HL-60 (cell line): ENCODE measurements at regions not wholly inside any gene's neighbourhood (a gene's known extent, or its start where the extent isn't known, plus 50 kb on each side); places are given as distances from the start of the nearest gene placed in this dataset.

Experiments
- POLR2AphosphoS5 ChIP-seq: IDR thresholded peaks from 2 replicates; pipeline ENCODE4 v1.6.1; 2012; ENCODE audit warnings: low read depth
- TF ChIP-seq, protein P1 (sequence below): IDR thresholded peaks from one replicate; pipeline ENCODE4 v1.5.1; 2011; ENCODE audit warnings: low read length, control low read depth, inconsistent platforms; ENCODE audit not compliant: insufficient read depth

DNA sequence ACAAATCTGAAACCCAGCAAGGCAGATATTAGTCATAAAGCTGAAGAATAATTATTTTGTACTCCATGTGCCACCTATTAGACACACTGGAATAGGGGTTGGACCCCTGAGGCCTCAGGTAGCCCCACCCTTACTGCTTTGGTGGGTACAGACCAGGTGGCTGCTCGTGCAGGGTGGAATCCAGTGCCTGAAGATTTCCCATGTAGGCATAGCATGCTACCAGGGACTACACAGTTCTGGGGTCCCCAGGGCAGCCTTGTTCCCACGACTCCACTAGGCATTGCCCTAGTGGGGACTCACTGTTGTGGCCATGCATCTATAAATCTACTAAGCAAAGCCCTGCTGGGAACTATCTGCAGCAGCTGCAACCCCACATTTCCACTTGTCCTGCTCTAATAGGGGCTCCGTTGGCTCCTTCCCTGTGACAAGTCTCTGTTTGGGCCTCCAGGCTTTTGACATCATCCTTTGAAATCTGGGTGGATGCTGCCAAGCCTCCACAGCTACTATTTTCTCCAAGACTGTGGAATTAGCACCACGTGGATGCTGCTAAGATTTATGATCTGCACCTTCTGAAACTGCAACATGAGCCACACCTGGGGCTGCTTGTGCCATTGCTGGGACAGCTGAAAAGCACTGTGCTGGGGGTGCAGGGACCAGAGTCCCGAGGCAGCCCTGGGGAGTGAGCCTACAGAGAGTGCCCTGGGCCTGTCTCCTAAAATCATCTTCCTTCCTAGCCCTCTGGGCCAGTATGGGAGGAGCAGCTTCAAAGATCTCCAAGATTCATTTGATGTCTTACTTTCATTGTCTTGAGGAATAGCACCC lies 303.8 kb downstream of the FSIP2 start:
- TF ChIP-seq POLR2AphosphoS5 = no peak
- TF ChIP-seq, protein P1, sequence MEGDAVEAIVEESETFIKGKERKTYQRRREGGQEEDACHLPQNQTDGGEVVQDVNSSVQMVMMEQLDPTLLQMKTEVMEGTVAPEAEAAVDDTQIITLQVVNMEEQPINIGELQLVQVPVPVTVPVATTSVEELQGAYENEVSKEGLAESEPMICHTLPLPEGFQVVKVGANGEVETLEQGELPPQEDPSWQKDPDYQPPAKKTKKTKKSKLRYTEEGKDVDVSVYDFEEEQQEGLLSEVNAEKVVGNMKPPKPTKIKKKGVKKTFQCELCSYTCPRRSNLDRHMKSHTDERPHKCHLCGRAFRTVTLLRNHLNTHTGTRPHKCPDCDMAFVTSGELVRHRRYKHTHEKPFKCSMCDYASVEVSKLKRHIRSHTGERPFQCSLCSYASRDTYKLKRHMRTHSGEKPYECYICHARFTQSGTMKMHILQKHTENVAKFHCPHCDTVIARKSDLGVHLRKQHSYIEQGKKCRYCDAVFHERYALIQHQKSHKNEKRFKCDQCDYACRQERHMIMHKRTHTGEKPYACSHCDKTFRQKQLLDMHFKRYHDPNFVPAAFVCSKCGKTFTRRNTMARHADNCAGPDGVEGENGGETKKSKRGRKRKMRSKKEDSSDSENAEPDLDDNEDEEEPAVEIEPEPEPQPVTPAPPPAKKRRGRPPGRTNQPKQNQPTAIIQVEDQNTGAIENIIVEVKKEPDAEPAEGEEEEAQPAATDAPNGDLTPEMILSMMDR = no peak
